Stimulated activated CD4-positive, alpha-beta T cell treated with anti-CD3 and anti-CD28 coated beads, Interleukin-4, amount 100 ng/mL, for 24 hours (primary cell): ENCODE measurements at regions not wholly inside any gene's neighbourhood (a gene's known extent, or its start where the extent isn't known, plus 50 kb on each side); places are given as distances from the start of the nearest gene placed in this dataset.
"Not testable (repeated sequence)": the region's sequence is repeated elsewhere in the genome, so short reads cannot be mapped to it uniquely, and the experiment has no call there.

Source experiments
- DNase-seq: peaks from one replicate; pipeline ENCODE4 v3.0.0-alpha.2; 2020

DNA sequence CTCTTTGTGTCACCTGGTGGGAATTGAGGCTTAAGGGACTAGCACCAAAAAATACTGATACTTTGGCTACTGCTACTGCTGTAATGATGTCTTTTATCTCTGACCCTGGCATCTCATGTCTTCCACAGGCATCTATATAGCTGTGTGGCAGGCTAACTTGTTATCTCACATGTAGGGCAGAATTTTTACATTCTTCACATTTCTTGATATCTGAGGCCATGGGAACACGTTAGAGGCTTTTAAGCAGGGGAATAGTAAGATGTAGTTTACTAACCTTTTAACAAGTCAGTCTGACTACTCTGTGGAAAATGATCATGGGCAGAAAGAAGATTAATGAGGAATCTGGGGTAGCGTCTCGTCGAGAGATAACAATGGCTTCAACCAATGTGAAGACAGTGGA, 498.4 kb downstream of the PCNX1 start:
- DNase-seq: no peak

DNA sequence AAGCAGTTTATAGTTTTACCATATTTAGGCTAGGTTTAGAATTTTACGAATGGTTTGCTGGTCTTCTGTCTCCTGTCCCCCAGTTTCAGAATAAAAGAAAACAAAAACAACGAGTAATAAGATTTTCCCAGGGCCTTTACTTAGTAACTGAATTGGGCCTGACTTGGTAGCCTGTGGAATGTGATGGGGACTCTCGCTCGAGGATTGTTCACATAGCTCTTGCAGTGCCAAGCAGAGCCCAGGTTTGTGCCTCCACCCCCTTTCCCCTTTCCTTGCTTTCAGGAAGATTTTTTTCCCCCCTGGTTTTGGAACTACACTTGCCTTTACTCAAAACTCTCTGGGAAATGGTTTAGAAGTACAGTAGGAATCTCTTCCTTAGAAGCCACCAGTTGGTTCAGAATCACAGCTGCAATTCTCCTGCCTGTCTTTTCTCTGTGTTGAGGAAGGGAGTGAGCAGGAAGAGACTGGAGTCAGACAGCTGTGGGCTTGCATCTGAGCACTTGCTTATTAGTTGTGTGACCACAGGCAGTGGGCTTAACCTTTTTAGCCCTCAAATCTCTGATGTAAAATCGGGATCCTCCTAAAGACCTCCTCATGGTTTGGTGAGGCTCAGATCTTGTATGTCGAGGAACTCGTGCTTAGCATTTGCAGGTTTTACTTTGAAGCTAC, 501.2 kb downstream of the PCNX1 start:
- no peak for DNase-seq

DNA sequence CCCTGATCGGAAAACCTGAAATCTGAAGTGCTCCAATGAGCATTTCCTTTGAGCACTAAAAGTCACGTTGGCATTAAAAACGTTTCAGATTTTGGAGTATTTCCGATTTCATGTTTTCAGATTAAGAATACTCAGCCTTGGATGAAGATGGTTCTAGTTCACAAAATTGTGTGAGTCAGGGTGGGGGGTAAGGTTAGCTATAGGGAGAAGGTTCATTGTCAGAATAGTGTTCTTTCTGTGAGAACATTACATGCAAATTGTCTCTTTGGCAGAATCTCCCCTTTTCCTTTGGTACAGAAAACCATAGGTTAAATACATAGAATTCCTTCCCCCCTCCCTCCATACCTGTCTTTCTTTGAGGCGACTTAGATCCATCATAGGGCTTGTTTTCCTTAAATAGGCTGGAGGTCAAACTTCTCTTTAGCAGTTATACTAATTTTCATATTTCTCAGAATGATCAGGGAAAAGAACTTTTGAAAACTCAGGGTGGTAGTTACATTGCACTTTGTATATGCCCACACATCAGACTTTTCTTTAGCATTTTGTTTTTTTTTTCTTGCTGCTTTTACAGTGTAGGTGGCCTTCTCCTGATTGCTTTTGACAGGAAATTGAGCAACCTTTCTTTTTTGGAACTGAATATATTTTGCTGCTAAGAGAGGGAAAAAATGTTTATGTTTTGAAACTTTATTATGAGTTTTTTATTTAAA, 503.5 kb downstream of the PCNX1 start:
- DNase-seq: no peak

DNA sequence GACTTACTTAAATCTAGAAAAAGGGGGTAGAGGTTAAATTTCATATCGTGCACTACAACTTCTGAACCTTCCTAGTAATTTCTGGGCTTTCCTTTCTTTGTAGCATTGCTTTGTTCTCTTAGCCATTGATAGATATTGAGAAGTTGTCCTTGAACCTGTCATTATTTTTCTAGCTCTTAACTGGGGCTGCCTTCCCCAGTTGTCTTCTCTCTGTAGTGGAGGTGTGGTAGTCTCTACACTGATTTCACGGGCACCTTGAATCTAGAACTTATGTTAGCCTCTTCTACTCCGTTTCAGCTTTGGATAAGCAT, 504.0 kb downstream of the PCNX1 start:
- DNase-seq: no peak

DNA sequence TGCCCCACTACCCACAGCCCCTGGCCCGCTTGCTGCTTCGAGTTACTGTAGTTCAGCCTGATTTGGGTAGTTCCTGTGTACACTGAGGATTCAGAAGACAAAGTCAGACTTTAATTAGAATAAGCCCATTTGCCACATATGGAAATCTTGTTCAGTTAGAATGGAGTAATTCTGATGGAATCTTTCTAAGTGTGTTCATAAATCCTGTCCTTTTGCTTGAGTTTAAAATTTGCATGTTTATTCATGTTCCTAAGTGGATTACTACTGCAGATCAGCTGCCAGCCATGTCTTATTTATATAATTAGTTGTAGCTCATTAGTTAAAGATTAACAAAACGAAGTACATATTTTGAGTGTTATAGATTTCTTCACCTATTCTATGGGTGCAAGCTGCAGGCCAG, 504.5 kb downstream of the PCNX1 start:
- DNase-seq: no peak

DNA sequence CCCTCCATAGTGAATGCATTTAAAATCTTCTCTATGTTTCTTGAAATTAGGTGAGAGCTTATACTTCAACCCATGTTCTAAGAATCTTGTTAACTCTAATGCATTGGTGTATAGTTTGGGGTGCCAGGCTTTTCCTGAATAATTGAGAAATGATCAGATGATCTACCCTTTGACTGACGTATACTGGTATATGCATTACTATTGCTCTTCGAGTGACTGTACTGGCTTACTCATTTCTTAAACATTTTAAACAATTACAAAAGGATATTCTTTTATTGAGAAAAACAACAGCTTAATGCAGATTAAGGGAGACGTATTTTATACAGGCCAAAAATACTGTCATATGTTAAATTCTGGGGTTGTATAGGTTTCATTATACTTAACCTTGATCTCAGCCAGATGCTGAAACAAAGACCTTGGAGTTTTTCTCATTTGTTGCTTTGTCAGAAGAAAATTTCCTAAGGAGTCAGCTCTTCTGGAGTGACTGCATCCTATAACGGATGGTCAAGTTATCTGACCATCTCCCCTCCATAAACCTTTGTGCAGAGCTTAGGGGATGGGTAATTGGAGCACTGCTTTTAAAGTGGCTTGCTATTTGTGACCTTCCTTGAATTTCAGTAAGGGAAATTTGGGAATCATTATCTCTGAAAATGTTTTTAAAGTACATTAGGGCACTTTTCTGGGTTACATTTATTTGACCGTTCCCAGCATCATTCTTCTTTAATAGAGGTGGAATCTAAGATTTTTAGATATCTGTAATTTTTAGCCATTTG, 507.6 kb downstream of the PCNX1 start:
- no peak for DNase-seq

DNA sequence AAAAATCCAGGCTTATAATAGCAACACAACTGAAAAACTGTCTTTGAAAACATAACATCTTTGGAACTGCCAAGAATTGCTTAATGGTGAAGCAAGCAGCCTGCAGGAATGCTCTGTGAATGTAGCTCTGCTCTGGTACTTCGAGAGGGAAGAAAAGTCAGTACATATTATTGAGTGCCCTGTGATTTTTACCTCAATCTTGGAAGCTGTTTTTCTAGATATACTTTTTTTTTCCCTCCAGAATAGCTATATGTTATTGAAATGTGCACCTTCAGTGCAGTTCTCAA, 508.1 kb downstream of the PCNX1 start:
- no peak for DNase-seq

DNA sequence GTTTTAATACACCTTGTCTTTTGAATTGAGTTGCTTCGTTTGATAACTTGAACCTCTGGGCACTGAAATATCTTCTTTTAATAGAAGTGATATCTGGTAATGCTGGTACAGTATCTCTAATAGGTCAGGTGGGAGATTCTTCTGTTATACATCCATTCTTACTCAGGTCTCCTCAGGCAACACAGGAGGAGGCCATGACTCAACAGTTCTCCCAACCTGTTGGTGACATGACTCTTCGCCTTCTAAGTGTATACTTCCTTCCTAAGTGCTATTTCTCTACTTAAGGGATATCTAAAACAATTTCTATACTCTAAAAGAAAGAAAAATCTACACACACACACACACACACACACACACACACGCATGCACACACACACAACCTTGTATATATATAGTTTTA, 509.1 kb downstream of the PCNX1 start:
- DNase-seq: no peak

DNA sequence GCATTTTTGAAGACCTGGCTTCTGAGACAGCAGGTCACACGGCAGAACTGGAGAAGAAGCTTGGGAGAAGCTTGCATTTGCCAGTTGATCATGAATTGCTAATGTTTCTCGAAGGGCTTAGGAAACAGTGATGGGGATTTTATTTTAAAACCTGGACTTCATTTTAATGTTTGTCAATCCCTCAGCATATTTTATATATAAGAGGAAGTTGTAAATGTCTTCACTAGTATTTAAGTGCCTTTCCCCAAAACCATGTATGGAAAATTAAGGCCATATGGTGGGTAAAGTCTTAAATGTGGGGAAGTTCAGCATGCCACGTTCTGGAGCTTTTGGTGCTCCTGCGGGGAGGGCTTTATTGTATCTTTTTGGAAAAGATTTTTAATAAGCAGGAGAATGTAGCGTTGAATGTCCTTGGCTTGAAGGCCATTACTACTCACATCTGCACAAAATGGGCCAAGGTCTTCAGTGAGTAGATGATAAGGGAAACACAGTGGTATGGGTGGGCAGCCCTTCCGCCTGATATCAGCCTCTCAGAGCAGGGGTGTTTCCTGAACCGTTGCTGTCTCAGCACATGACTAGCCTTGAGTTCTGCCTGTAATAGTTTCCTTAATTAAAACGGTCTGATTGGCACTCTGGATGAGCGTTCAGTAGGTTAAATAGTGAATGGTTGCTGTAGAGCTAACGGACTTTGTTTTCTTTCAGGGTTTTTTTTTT, 511.4 kb downstream of the PCNX1 start:
- no peak for DNase-seq

DNA sequence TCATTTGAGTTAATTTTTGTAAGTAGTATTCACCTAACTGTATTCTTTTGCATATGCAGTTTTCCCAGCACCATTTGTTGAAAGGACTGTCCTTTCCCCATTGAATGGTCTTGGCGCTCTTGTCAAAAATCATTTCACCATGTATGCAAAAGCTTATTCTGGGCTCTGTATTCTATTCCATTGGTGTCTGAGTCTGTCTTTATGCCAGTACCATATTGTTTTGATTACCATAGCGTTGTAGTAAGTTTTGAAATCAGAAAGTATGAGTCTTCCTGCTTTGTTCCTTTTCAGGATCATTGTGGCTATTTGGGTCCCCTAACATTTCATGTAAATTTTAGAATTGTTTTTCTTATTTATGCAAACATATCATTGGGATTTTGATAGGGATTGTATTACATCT, 508.7 kb upstream of the RGS6 start:
- DNase-seq: no peak

DNA sequence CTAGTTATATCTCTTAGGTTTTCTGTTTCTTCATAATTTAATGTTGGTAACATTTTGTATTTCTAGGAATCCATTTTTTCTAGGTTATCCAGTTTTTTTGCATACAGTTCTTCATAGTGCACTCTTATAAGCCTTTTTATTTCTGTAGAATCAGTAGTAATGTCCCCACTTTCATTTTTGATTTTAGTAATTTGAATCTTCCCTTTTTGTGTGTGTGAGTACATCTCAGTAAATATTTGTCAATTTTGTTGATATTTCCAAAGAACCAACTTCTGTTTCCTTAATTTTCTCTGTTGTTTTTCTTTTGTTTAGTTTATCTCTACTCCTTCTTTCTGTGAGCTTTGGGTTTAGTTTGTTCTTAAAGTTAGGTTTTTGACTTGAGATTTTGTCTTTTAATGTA, 507.3 kb upstream of the RGS6 start:
- DNase-seq: no peak

DNA sequence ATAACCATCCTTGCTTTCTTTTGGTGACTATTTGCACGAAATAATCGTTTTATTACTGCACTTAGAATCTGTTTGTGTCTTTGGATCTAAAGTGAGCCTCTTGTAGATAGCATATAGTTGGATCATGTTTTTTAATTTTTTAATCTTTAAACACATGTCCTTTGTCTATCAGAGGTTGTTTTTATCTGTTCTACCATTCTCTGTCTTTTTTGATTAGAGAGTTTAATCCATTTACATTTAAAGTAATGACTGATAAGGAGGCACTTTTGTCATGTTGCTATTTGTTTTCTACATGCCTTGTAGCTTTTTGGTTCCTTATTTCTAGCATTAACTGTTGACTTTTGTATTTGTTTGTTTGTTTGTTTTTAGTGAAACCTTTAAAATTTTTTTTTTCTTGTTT, 506.2 kb upstream of the RGS6 start:
- no peak for DNase-seq

DNA sequence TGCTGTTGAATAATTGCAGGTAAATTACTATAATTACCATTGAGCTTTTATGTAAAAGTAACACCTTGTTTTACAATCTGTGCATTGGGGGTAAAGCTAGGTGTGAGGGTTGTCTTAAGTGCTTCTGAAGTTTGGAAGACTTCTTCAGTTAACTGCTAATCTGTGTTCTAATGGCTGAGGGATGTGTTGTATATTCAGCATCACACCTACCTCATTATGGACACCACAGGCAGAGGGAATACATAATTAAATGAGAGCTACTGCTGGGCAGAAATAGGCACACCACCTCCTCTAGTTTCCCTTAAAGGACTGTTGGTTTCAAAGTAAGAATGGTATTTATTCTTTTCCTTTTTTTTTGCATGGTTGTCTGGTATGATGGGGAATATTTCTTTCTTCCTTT, 502.3 kb upstream of the RGS6 start:
- no peak for DNase-seq

DNA sequence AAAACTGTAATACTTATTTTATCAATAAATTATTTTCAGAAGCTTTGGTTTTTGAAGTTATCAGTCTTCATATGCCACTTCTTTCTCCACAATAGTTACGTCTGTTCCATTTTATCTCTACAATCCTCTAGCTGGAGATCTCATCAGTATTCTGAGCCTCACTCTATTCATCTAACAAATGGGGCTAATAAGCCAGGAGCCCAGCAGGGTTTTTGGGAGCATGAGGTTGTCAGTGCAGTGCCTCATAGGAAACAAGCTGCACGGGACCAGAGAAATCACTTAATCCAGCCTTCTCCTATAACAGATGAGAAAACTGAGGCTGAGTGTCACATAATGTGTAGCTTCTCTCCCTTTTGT, 501.9 kb upstream of the RGS6 start:
- DNase-seq: no peak

DNA sequence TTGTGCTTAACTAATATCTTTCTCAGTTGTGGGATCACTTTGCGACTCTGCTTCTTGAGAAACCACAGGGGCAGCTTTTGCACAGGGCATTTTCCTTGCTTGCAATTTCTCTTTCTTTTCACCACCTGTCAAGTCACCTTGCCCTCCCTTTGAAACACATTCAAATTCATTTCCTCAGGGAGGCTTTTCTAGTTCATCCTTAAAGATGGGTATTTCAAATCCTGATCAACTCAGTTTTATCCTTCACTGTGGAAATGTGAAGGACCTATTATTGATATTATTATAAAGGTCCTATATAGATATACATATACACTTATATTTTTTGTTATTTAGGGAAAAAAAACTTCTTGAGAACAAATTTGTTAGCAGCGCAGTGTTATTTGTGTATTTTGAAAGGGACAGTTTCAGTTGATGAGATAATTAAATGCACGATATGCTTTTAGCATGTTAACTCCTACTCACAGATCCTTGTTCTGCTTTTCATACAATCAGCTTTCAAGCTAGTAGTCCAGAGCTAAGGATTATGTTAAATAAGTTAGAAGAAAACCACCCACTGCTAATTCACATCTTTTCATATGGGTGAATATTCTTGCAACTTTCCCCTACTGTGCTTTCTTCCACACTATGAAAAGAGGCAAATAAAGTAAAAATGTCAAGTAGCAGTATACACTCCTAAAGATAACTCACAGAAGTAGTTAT, 501.4 kb upstream of the RGS6 start:
- DNase-seq: no peak

DNA sequence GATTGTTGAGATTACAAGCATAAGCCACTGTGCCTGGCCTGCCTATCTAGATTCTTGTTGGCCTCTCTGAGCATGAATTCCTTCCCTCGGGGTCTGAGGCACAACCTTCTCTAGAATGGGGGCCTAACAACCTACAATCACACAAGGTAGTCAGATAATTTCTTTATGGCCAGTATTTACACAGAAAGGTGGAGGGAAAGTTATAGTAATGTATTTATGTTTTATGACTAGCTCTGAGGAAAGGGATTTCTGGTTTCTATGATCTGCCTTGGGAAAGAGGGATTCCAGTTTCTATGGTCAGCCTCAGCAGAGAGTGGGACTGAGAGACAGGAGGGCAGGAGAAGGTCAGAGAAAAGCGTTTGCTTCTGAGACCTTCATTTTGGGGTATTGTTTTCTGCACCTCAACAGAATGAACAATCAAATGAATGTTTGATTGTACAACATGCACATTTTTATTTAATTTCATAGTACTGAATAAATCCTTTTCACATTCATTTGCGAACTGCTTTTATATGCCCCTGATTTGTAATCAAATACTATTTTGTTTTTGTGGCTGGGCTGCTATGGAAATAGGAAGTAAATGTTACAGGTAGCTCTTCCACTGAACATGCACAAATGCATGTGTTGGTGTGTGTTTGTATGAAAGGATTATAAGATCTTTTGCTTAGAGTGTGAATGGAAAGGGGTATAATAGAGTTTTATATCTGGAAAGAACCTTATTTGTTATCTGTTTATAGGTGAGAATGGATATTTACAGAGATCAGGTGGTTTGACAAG, 499.7 kb upstream of the RGS6 start:
- no peak for DNase-seq

DNA sequence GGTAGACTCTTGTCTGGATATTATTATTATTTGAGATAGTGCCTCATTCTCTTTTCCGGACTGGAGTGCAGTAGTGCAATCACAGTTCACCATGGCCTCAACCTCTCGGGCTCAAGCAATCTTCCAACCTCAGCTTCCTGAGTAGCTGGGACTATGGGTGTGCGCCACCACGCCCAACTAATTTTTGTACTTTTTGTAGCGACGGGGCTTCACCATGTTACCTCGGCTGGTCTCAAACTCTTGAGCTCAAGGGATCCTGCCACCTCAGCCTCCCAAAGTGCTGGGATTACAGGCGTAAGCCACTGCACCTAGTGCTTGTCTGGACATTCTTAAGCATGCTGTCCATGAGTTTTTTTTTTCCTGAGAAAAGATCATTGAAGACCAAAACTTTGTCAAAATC, 498.9 kb upstream of the RGS6 start:
- no peak for DNase-seq

DNA sequence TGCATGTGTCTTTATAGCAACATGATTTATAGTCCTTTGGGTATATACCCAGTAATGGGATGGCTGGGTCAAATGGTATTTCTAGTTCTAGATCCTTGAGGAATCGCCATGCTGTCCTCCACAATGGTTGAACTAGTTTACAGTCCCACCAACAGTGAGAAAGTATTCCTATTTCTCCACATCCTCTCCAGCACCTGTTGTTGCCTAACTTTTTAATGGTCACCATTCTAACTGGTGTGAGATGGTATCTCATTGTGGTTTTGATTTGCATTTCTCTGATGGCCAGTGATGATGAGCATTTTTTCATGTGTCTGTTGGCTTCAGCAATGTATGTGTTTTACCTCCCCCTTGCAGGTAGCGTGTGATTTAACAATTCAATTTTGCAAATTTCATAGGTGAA, 496.6 kb upstream of the RGS6 start:
- not testable (repeated sequence) for DNase-seq

DNA sequence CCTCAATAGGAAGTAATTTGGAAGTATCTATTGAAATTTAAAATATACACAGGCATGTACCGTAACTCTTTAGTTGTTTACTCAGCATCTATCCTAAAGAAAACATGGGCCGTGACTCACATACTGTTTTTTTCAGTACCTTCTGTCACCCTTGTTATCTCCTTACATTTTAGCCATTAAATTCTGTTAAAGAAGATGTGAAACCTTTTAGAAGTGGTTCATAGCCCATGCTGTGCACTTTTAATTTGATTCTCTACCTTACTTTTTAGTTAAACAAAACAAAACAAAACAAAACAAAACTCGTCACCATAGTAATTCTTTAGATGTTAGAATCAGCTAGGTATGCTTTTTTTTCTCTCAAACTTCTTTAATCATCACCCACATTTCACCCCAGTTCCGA, 494.4 kb upstream of the RGS6 start:
- DNase-seq: no peak

DNA sequence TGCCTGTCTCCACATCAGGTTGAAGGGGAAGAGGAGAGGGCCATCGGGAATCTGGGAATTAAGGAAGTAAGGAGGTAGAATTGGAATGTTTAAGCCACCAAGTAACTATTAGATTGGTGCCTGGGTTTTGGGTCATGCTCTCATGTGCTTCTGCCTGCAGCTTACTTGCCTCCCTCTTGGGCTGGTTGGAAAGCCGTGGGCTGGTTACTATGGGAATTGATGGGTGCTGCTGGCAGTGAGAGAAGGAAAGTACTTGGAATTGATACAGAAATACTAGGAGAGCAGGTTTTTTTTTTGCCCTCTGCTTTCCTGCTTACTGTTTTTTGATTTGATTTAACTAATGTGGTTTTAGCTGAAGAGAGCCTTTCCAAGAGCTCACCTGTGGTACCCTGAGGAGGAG, 493.5 kb upstream of the RGS6 start:
- DNase-seq: no peak

DNA sequence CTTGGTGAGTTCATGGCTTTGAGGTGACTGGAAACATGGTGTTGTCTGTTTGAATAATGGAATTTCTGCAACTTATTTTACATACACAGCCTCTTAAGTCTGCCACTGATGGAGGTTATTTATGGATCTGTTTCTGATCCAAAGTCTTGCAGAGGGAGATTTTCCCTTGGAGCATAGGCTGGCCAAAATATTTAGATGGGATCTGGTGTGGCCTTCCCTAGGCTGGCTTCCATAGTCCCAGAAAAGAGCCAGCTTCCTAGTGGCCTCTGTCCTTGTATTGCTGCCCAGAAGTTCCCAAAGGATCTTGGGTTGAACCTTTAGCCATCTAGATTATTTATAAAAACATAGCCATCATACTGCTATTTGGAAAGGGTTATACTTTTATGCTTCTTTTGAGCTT, 491.1 kb upstream of the RGS6 start:
- DNase-seq: no peak

DNA sequence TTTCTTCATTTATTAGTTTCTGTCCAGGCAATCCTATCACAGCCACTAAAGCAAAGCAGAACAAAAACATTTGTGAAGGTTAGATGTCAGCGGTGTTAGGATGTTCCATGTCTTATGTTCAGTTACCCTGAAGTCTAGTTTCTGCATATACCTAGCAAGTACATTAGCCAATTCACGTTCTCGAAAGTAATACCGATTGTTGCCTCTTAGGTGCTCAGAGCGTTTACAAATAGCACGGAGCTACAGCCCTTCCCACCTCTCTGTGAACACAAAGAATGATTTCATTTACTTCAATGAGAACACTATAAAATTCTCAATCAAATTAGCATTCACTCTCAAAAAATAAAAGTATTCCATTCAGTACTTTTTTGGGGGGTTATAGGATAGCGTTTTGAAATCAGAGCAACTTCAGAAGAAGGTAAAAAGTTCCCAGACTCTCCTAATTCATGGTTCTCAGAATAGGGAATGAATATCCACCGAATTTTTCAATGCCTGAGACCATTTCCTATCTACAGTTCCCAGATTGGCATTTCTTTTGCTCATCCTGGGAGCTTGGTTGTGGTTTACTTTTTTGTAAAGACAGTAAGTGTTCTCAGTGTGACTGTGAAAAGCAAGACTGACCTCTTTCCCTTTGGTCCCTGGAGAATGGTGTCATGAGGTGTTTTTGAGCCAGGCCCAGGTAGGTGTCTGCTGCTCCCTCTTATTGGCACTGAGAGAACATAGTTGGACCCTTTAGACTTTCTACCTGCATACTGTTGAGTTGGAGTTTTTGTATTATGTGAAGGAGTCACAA, 488.0 kb upstream of the RGS6 start:
- no peak for DNase-seq
